ENCODE measurements at regions not wholly inside any gene's neighbourhood (a gene's known extent, or its start where the extent isn't known, plus 50 kb on each side); places are given as distances from the start of the nearest gene placed in this dataset.

DNA sequence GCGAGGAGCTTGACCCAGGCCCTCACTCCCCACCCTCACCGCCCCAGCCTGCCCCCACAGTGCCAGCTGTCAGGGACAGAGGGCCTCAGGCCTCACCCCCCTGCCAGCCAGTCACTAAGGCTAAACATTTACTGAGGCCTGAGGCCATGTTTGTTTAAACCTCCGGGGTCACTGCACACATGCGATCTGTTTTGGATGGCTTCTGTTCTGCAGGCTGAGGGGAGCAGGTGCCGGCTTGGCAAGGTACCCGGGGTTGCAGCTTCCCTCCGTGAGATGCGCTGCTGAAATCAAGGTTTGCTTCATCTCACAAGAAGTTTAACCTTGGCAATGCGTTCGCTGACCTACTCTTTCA lies 103.3 kb upstream of the BOD1 start:
- DNase-seq (ENCODE audit: low read depth) = no peak

DNA sequence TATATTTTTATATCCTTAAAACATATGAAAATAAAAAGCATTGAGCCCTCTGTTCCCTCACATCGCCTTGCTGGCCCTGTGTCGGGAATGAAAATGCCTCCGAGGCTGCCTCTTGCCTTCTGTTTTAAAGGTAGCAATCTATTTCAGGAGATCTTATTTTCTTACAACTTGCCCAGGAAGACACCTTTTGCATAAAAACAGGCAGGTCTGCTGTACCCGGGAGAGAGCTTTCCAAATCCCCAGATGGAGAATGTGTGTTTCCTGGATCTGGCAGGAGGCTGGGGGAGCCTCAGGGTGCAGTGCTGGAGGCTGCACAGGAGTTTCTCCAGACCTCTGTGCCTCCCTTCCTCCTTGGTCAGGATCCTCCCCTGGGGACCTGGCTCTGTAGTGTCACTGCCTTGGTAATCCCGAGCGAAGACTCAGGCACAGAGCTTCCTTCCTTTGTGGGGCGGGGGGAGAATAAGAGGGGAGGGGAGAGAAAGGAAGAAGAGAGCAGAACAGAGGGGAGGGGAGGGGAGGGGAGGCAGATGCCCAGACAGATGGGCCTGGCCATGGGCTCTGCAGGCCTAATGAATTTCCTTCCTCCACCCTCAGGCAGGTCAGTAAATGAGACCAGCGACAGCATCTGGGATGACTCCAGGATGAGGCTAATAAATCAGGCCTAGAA lies 104.0 kb upstream of the BOD1 start:
- DNase-seq (ENCODE audit: low read depth) = no peak

DNA sequence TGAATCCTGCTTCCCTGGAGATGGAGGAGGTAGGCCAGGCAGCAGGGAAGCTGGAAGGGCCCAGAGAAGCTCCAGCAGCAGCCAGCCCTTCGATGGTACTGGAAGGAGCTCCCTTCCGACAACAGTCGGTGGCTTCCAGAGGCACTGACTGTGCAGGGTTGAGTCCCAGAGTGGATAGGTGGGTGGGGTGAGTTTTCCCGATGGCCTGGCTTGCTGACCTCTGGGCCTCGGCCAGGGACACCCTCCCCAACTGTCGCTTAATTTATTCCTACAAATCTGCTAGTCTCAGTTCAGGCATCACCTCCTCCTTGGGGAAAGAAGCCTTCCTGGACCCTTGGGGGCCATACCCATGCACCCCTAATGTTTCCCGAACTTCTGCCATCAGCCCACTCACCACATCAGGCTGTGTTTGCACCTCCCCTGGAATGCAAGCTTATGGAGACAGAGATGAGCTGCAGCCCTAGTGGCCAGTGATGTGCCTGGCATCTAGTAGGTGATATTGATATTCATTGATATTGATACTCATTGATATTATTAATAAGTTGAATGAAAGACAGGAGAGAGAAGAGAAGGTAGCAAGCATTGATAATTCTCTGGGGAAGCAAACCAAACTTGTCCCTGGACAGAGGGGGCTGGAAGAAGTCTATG lies 104.6 kb upstream of the BOD1 start:
- no peak for DNase-seq (ENCODE audit: low read depth)

DNA sequence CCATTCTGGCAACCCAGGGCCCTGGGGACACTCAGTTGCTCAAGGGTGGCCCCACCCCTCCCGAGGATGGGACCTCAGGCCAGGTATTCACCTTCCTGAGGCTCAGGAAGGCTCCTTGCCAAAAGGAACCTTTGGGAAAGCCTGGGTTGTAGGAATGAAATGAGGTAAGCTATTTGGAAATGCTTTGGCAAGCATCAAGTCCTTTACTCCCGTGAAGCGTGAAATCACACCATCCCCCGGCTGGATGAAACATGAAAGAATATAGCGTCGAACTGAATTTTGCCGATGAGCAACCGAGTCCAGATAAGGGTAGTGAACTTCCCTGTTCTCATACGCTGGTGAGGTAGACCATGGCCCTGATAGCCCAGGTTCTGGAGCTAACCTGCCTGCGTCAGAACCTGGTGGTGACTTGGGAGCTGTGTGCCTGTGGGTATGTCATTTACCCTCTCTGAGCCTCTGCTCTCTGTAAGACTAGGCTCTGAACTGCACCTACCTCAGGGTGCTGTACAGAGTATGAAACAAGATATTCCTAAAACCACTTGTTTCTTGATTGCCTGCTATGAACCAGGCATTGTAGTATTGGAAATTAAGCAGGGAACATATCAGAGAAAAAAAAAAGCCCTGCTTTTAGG lies 105.3 kb upstream of the BOD1 start:
- DNase-seq (ENCODE audit: low read depth) = no peak

DNA sequence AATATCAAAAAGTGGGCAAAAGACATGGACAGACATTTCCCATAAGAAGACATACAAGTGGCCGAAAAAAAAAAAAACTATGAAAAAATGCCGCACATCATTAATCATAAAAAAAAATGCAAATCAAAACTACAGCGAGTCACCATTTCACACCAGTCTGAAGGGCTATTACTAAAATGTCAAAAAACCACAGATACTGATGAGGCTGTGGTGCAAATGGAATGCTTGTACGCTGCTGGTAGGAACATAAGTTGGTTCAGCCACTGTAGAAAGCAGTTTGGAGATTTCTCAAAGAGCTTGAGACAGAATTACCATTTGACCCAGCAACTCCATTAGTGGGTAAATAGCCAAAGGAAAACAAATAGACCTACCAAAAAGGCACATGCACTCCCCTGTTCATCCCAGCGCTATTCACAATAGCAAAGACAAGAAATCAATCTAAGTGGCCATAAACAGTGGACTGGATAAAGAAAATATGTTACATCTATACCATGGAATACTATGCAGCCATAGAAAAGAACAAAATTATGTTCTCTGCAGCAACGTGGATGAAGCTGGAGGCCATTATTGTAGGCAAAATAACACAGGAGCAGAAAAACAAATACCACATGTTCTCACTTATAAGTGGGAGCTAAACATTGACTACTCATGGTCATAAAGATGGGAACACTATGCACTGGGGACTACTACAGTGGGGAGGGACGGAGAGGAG lies 110.6 kb upstream of the BOD1 start:
- DNase-seq (ENCODE audit: low read depth) = no peak

DNA sequence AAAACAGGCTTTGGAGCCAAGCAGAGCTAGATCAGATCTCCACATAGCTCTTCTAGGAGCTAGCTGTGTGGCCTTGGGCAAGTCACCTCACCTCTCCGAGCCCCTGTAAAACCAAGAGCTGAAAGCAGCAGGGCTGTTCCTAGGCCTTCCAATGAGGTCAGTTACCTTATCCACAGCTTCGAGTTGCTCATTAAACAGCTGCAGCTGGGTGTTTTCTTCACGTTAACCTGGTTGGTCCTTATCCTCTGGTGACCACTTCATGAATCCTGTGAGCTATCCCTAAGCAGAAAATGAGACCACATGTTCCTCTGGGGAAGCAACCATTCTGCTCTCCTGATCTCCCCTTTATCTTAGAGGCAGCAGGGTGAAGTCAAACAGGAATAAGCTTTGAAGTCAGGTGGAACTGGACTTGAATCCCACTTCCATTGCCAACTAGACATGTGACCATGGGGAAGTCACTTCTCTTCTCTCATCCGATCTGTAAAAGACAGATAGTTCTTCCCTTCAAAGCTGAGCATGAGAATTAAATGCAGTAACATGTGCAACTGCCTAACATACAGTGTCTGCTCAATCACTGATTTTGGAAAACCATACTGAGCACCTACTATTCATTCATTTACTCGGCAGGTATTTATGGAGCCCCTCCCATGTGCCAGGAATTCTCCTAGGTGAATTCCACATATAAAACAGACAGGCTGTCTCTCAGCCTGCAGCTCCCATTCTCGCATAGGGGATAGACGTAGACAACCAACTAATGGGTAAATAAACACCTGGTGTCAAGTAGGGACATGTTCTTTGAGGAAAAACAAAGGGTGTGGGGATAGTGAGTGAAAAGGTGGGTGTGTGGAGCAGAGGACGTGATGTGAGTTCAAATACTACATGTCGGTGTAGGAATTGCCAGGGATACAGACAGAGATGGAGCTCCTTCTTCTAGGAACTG lies 111.7 kb upstream of the BOD1 start:
- no peak for DNase-seq (ENCODE audit: low read depth)

DNA sequence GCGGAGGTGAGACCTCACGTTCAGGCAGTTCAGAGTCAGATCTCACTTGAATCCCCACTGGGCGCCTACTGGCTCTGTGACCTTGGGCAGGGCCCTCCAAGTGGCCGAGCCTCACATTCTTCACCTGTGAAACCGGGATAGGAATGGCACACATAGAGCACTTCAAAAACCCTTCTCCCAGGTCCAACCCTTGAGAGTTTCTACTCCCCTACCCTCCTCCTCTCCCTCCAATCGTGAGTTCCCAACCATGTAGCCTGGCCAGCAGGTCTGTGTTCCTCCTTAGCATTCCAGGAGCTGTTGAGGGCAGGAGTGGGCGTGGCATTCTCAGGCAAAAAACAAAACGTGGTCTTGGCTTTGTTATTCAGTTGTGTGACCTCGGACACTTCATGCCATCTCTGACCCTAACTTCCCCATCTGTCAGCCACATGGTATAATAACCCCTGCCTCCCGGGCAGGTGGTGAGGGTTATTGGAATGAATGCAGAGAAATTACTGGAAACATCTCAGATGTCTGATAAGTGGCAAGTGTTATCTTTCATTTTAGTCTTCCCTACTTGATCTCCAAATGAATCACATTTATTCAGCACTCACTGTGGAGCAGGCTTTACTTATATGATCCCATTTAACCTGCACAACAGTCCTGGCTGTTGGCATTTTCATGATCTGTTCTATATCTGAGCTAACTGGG lies 112.8 kb upstream of the BOD1 start:
- DNase-seq (ENCODE audit: low read depth) = no peak

DNA sequence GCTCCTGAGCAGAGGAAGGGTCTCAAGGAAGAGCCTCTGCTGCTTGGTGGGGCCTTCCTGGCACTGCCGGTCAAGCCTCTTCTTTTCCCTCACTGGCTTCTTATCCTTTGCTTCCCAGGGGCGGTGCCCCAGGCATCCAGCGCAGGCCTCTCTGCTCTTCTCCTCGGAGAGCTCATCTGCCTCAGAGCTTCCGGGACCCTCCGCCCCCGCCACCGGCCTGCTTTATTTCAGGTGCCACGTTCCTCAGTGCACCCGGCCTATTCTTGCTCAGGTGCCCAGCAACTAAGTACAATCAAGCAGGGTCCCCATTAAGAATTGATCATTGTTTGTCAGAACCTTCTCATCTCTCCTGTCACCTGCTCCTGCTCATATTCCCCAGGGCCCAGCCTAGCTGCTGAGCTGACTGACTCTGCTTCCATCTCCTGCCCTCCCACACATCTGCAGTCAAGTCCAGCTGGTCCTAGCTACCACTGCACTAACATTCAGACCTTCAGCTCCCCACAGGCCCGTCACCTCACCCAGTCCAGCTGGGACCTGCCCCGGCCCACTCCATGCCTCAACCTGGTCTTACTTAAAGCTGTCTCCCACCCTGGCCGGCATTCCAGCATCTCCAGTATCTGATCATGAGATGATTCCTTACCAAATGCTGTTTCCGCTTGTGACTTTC lies 114.3 kb upstream of the BOD1 start:
- no peak for DNase-seq (ENCODE audit: low read depth)

DNA sequence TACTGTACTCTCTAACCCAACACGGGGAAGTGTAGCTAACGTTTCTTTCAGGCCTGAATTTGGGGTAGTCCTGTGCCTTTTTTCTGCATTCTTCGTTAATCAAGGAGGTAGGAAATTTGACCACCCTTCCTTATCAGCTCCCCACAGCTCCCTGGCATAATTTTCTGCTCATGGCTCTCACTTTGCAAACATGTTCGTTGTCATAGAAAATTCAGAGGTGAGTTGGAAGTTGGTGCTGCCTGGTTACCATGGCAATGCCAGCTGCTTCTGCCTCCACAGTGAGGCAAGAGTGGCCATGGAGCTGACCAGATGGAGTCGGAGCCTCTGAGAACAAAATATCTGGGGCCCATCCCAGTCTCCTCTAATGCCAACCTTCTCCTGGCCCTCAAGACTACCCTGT lies 116.6 kb upstream of the BOD1 start:
- no peak for DNase-seq (ENCODE audit: low read depth)

DNA sequence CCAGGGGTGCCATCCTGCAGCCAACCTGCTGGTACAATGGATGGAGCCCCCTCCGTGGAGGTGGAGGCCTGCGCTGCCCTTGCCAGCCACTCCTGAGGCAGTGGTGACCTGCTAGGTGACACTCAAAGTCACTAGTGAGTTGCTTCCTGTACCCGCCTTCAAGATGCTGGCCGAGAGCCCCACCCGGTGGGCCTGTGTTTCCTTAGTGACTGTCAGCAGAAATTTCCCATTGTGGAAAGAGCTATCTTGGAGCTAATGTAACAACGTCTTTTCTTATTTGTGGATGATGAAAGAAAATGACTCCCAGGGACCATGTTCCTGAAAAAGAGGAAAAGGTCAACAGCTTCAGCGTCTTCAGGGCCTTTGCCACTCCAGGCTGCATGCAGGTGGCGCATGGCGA lies 117.0 kb upstream of the BOD1 start:
- DNase-seq (ENCODE audit: low read depth) = no peak

DNA sequence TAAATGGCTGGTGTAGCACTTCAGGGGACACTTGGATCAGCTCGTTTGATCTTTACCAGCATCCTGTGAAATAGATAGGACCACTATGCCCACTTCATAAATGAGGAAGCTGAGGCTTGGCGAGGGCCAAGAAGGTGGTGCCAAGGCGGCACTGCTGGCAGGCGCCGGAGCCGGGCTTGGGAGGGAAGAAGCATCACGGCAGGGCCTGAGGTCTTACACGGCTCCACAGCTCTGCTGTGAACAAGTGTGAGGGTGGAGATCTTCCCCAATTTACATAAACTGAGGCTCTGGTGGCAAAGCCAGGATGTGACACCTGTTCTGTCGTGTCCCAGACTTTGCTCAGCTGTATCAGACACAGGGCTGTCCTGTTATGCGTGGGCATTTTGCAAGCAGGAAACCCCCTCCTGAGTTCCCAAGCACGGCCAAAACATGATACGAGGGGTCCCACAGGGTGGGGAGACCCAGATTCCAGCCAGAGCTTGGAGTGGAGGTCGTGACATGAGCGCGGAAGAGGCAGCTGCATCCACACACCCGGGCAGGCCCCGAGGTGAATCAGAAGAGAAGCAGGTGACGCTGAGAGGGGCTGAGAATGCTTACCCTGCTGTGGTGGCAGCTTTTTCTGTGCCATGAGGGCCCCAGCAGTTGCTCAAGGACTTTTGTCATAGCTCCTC lies 117.5 kb upstream of the BOD1 start:
- DNase-seq (ENCODE audit: low read depth) = no peak

DNA sequence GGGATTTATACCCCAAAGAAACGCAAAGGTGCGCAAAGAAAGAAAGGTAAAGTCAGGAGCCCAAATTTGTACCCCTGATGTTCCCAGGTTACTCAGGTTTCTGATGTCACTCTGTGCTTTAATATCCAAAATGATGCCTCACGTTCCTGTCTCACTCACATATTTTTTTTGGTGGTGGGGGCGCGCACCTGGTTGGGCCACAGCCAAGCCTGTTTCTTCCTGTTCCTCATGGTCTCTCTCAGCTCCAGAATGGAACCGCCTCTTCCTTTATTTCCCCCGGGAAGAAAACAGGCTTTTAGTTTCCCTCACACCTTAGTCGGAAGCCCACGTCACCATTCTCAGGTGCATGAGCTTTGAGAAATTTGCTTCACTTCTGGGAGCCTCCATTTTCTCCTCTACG lies 118.3 kb upstream of the BOD1 start:
- no peak for DNase-seq (ENCODE audit: low read depth)

DNA sequence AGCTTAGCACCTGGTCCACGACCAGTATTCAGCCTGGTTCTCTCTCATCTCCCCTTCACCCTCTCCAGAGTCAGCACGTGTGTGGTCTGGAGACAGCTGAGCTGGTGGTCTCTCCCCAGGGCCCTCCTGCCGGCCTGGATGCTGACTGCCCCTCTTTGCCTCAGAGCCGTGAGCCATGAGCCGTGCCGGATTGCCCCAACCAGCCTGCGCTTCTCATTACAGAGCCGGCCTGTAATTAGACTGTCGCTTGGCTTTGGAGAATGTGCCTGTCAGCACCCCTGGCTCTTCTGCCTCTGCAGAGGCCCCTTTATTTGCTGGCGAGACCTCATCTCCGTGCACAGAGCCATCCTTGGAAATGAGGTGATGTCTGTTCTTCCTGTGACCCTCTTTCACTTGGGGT lies 118.7 kb upstream of the BOD1 start:
- no peak for DNase-seq (ENCODE audit: low read depth)

DNA sequence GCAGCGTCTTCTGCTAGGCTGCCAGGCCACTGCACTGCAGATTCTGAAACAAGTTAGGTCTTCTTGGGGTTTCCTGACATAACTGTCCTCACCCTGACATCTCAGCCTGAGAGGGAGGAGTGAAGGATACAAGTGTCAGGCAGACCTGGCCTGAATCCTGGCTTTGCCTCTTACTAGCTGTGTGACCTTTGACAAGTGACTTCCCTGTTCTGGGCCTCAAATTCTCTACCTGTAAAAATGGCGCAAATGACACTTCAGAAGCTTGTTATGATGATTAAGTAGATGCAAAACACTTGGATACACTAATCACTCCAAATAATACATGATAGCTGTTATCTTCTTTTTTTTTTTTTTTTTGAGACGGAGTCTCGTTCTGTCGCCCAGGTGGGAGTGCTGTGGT lies 119.2 kb upstream of the BOD1 start:
- no peak for DNase-seq (ENCODE audit: low read depth)

DNA sequence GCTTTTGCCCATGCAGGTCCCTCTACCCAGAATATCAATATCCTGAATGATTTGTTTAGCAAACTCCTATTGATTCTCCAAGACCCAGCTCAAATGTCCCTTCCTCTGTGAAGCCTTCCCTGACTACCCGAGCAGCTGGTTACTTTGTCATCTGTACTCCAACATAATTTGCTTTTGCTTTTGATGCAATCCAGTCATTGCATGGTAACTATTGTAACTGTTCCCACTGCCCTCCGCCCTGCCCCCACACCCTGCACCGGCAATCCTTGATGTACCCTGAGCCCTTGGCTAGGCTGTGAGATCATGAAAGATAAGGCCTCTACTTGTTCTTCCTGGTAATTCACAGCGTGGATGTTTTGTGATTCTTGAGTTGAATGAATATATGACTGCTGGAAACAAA lies 119.9 kb upstream of the BOD1 start:
- DNase-seq (ENCODE audit: low read depth) = no peak

DNA sequence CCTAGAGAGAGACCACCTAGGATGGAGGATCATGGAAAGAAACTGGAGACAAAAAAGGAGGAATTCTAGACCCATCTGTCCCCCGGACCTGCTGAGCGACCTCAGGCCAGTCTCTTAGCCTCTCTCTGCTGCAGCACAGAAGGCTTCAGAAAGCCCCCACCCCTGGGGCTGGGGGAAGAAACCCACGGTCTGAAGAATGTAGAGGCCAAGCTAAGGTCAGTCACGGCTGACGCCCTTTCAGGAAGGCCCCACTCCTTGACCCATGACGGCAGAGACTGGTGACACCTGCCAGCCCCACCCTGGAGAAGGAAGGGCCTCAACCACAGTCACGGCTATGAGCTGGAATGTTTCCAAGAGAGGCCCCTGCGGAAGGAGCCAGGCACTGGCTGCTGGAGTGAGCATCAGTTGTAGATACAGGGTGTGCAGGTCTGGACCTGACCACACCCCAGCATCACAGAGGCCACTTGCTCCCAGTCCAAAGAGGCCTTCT lies 120.5 kb upstream of the BOD1 start:
- DNase-seq (ENCODE audit: low read depth) = no peak

DNA sequence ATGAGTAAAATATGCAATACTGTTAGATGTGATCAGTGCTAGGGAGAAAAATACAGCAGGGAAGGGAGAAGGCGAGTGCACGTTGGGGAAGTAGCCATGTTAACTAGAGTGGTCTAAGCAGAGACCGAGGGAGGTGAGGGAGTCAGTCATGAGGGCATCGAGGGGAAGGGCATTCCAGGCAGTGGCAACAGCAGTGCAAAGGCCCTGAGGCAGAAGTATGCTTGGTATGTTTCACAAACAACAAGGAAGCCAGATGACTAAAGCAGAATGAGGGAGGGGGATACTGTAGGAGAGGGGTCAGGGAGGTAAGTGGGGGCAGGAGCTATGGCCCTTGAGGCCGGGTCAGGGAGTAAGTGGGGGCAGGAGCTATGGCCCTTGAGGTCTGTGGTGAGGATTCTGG lies 123.3 kb upstream of the BOD1 start:
- no peak for DNase-seq (ENCODE audit: low read depth)

DNA sequence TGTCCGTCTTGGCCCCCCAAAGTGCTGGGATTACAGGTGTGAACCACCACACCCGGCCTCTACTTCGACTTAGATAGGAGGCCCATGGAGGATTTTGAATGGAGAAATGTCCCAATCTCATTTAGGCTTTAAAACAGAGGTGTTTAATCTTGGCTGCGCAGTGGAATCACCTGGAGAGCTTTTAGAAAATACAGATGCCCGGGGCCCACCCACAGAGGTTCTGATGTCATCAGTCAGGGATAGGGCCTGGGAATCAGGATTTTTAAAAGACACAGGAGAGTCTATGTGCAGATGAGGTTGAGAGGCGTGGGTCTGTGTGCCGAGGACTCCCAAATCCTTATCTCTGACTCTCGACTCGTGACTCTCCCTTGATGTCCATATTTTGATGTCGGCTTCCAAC lies 124.0 kb upstream of the BOD1 start:
- no peak for DNase-seq (ENCODE audit: low read depth)

DNA sequence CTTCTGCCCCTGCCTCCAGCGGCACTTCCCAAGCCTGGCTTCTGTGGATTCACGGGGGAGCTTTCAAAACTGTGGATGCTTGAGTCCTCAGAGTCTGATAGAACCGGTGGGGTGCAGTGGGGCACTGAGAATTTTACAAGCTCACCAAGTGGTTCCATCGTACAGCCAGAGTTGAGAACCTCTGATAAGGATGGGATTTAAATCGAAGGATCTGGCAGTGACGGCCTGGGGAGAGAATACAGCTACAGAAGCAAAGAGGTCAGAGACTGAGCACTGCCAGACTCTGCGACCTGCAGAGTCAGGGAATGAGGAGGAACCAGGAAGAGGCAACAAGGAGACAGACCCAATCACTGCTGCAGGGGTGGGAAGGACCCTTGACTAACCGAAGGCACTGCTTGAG lies 124.6 kb upstream of the BOD1 start:
- DNase-seq (ENCODE audit: low read depth) = no peak

DNA sequence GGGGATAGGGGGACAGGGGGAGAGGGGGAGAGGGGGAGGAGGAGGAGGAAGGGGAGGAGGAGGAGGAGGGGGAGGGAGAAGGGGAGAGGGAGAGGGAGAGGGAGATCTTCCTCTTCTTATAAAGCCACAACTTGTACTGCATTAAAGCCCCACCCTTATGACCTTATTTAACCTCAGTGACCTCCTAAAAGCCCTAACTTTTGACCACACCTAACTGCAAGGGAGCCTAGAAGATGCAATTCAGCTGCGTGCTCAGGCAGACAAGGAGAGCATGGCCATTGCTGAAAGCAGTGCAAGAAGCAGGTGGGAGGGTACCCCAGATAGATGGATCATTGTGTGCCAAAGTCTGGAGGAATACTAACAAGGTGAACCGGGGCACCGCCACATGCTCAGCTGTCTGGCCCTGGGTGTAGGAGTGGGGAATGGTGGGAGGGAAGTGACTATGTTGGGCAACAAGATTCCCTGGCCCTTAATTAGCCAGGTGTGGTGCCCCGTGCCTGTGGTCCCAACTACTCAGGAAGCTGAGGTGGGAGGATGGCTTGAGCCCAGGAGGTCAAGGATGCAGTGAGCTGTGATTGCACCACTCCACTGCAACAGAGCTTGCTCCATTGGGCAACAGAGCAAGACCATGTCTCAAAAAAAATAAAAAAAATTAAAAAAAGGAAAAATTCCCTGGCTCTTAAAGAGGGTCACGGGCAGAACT lies 125.4 kb upstream of the BOD1 start:
- DNase-seq (ENCODE audit: low read depth) = no peak
